ENCODE measurements at regions not wholly inside any gene's neighbourhood (a gene's known extent, or its start where the extent isn't known, plus 50 kb on each side); places are given as distances from the start of the nearest gene placed in this dataset.

- H3K9me3 ChIP-seq = no peaks in the 10 kb centered on the region
- H3K4me1 ChIP-seq = no peaks in the 10 kb centered on the region
- H3K27me3 ChIP-seq = no peaks in the 10 kb centered on the region
- no peak for TF ChIP-seq POLR2AphosphoS5 (IDR thresholded peaks at IDR 0.05; ENCODE audit: insufficient read depth in 1 of 2, low read depth in 1 of 2)
- no peak for TF ChIP-seq POLR2A (IDR thresholded peaks at IDR 0.05)
- no peak for TF ChIP-seq CTCF (IDR thresholded peaks at IDR 0.05)
- no peaks in the 10 kb centered on the region for H3K36me3 ChIP-seq
- no peak for DNase-seq (ENCODE audit: extremely low spot score in 2 of 2)
- no peak overlapping the region for H3K4me3 ChIP-seq
- intact Hi-C loops (cut with DNase I) = no loop called here
- no peak overlapping the region for H3K27ac ChIP-seq
Observed at GRCh38 chr2:16189029-16189835, 248.9 kb downstream of the MYCN start.

- no peak for DNase-seq (ENCODE audit: extremely low spot score in 2 of 2)
- Histone ChIP-seq H3K27me3 (no peaks in the 10 kb centered on the region), H3K9me3 (no peaks in the 10 kb centered on the region), H3K4me1 (no peaks in the 10 kb centered on the region), H3K36me3 (no peaks in the 10 kb centered on the region), H3K4me3 (no peak overlapping the region), H3K27ac (no peak overlapping the region)
- no peak for TF ChIP-seq CTCF (IDR thresholded peaks at IDR 0.05)
- TF ChIP-seq POLR2A (IDR thresholded peaks at IDR 0.05) = no peak
- TF ChIP-seq POLR2AphosphoS5 (IDR thresholded peaks at IDR 0.05; ENCODE audit: insufficient read depth in 1 of 2, low read depth in 1 of 2) = no peak
- intact Hi-C loops (cut with DNase I) = no loop called here
Observed at GRCh38 chr2:16188261-16188890, 248.0 kb downstream of the MYCN start.

- H3K9me3 ChIP-seq = no peaks in the 10 kb centered on the region
- H3K36me3 ChIP-seq = no peaks in the 10 kb centered on the region
- no peaks in the 10 kb centered on the region for H3K4me1 ChIP-seq
- no peak overlapping the region for H3K27ac ChIP-seq
- H3K27me3 ChIP-seq = no peaks in the 10 kb centered on the region
- no peak overlapping the region for H3K4me3 ChIP-seq
- intact Hi-C loops (cut with DNase I) = no loop called here
- TF ChIP-seq POLR2AphosphoS5 (IDR thresholded peaks at IDR 0.05; ENCODE audit: insufficient read depth in 1 of 2, low read depth in 1 of 2) (no peak), CTCF (IDR thresholded peaks at IDR 0.05) (no peak), POLR2A (IDR thresholded peaks at IDR 0.05) (no peak)
- DNase-seq (ENCODE audit: extremely low spot score in 2 of 2) = no peak
Observed at GRCh38 chr2:16187482-16187817, 247.1 kb downstream of the MYCN start.

DNA sequence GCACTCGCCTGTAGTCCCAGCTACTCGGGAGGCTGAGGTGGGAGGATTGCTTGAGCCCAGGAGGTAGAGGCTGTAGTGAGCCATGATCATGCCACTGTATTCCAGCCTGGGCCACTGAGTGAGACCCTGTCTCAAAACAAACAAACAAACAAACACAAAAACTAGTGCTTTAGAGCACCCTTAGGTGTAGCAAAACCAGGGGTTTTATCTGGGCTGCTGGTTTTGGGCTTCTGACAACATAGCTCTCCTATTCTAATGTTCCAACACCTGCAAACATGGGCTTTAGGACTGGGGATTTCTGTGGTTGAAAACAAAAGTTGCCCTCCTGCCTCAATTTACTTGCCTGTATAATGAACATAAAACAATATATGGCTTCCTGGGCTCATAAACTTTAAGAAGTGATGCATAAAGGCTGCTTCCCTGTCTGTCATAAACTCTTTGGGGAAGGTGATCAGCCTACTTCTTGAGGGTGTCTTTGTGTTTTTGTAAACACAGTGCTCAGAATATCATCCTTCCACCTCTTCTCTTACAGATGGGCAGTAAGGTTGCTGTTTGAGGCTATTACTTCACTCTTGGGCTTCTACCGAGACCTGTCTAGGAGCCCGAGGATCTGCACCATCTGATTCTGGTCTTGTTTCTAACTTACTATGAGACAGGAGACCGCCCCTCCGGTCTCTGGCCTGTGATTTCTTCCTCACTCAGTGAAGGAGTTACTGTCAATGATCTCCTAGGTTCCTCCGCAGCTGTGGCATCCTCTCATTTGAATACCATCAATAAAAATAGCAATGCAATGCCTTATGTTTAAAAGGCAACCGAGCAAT is 246.5 kb downstream of the MYCN start:
- no peak for TF ChIP-seq POLR2AphosphoS5 (IDR thresholded peaks at IDR 0.05; ENCODE audit: insufficient read depth in 1 of 2, low read depth in 1 of 2)
- no peak for TF ChIP-seq CTCF (IDR thresholded peaks at IDR 0.05)
- TF ChIP-seq POLR2A (IDR thresholded peaks at IDR 0.05) = no peak
- intact Hi-C loops (cut with DNase I) = no loop called here
- Histone ChIP-seq H3K4me3 (no peak overlapping the region), H3K36me3 (no peaks in the 10 kb centered on the region), H3K27me3 (no peaks in the 10 kb centered on the region), H3K9me3 (no peaks in the 10 kb centered on the region), H3K4me1 (no peaks in the 10 kb centered on the region), H3K27ac (no peak overlapping the region)
- DNase-seq (ENCODE audit: extremely low spot score in 2 of 2) = no peak
